Stomach (tissue), 4 donors: ENCODE measurements at regions not wholly inside any gene's neighbourhood (a gene's known extent, or its start where the extent isn't known, plus 50 kb on each side); places are given as distances from the start of the nearest gene placed in this dataset.

Experiments used
- POLR2A ChIP-seq, 4 donors: fragments of 450-650 bp; IDR thresholded peaks; one replicate each; pipeline ENCODE4 v1.6.1; 2016; ENCODE audit warnings: antibody characterized with exemption in 4 of 4, control low read depth in 2 of 4, mild to moderate bottlenecking in 1 of 4, moderate library complexity in 1 of 4
- TF ChIP-seq, protein P1 (sequence below), 7 experiments: fragments of 450-650 bp in 4 of 7; fragments of 200-600 bp in 3 of 7; sonication (generic) in 3 of 7; IDR thresholded peaks; one replicate each; pipeline ENCODE4 v1.5.1; 2016 to 2019; ENCODE audit warnings: antibody characterized with exemption in 7 of 7, control low read depth in 2 of 7, mild to moderate bottlenecking in 1 of 7

DNA sequence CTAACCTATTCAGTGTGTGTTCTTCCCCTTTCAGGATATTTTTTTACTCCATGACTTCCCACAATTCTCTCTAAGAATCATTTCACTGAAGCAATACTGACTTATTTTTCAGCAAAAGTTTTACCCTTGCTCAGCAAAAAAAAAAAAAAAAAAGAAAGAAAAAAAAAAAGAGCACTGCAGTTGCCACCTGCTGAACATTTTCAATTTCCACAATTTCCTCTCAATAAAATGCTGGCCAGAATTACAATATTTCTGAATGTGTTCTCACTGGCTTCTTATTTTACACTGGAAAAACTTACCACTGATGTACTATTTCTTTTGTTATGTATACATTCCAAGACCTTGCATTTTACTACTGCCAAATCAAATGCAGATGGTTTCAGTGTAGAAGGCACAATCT lies 210.4 kb downstream of the PAPSS1 start:
- TF ChIP-seq, protein P1, sequence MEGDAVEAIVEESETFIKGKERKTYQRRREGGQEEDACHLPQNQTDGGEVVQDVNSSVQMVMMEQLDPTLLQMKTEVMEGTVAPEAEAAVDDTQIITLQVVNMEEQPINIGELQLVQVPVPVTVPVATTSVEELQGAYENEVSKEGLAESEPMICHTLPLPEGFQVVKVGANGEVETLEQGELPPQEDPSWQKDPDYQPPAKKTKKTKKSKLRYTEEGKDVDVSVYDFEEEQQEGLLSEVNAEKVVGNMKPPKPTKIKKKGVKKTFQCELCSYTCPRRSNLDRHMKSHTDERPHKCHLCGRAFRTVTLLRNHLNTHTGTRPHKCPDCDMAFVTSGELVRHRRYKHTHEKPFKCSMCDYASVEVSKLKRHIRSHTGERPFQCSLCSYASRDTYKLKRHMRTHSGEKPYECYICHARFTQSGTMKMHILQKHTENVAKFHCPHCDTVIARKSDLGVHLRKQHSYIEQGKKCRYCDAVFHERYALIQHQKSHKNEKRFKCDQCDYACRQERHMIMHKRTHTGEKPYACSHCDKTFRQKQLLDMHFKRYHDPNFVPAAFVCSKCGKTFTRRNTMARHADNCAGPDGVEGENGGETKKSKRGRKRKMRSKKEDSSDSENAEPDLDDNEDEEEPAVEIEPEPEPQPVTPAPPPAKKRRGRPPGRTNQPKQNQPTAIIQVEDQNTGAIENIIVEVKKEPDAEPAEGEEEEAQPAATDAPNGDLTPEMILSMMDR (IDR thresholded peaks at IDR 0.05), result no peak
- no peak for TF ChIP-seq POLR2A (IDR thresholded peaks at IDR 0.05)
